Astrocyte (in vitro differentiated cells and primary cell): ENCODE measurements at regions not wholly inside any gene's neighbourhood (a gene's known extent, or its start where the extent isn't known, plus 50 kb on each side); places are given as distances from the start of the nearest gene placed in this dataset.

Experiments
- EZH2 ChIP-seq: IDR thresholded peaks from 2 replicates; pipeline ENCODE4 v1.6.1; 2012; ENCODE audit warnings: mild to moderate bottlenecking, low read length, inconsistent platforms; ENCODE audit not compliant: insufficient read depth
- TF ChIP-seq, protein P1 (sequence below): IDR thresholded peaks from 2 replicates; pipeline ENCODE4 v1.5.1; 2011; ENCODE audit warnings: low read depth, mild to moderate bottlenecking, inconsistent platforms, low read length, moderate library complexity; ENCODE audit not compliant: insufficient read depth

DNA sequence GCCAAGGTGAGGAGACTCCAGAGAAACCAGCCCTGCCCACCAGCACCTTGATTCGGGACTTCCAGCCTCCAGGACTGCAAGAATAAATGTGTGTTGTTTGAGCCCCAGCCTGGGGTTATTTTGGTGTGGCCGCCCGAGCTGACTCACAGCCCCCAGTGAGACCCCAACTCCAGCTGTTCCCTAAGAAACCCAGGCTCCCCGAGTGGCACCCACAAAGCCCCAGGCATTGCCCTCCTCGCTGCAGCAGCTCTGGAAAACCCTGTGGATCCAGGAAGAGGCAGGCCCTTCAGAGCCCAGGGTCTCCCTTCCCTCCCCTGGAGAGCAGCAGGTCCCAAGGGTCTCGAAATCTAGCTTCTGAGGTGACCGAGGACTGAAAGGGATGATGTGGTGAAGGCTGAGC is 69.2 kb upstream of the PPP1R26 start:
- no peak for TF ChIP-seq EZH2
- TF ChIP-seq, protein P1, sequence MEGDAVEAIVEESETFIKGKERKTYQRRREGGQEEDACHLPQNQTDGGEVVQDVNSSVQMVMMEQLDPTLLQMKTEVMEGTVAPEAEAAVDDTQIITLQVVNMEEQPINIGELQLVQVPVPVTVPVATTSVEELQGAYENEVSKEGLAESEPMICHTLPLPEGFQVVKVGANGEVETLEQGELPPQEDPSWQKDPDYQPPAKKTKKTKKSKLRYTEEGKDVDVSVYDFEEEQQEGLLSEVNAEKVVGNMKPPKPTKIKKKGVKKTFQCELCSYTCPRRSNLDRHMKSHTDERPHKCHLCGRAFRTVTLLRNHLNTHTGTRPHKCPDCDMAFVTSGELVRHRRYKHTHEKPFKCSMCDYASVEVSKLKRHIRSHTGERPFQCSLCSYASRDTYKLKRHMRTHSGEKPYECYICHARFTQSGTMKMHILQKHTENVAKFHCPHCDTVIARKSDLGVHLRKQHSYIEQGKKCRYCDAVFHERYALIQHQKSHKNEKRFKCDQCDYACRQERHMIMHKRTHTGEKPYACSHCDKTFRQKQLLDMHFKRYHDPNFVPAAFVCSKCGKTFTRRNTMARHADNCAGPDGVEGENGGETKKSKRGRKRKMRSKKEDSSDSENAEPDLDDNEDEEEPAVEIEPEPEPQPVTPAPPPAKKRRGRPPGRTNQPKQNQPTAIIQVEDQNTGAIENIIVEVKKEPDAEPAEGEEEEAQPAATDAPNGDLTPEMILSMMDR: no peak
